ENCODE measurements at regions not wholly inside any gene's neighbourhood (a gene's known extent, or its start where the extent isn't known, plus 50 kb on each side); places are given as distances from the start of the nearest gene placed in this dataset.

DNA sequence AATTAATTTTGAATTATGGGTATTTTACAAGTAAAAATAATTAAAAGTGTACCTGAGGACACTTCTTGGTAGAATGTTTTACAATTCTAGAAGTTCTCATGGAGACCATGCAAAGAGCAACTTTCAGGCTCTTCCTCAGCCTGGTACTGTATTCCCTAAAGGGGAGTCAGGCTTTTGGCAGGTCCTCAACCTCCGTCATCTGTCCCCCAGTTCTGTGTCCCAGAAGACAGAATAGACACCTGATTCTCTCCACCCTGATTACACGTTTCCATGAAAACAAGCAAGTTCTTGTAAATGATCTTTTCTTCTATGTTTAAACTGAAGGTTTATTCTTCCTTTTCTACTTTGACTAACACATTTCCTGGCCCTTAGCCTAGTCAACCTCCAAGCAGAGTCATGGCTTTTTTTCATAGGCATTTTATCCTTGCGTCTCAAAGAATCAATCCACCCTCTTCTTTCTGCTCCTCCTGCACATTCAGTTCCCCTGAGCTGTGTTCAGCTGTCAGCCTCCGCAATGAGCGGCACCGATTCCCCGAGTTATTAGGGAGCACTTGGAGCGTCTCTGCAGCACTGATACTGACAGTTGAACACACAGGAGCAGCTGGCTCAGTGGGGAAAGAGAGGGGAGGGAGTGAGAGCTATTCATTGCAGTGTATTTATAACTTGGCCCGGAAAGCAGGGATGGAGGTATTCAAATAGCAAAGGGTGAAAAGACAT lies 1082.4 kb upstream of the MAP3K7 start:
- Histone ChIP-seq H3K79me2 (ENCODE audit: control insufficient read depth, insufficient read depth, low read length) (no peaks in the 10 kb centered on the region), H3K27ac (ENCODE audit: control insufficient read depth, insufficient read depth, low read length) (no peak overlapping the region), H3K4me1 (ENCODE audit: control insufficient read depth, extremely low read depth, insufficient read depth, low read length) (no peaks in the 10 kb centered on the region), H3K27me3 (ENCODE audit: control insufficient read depth, extremely low read depth, insufficient read depth, low read length) (no peaks in the 10 kb centered on the region), H3K9me3 (ENCODE audit: control insufficient read depth, low read depth, low read length) (no peaks in the 10 kb centered on the region), H2AFZ (ENCODE audit: control insufficient read depth, low read length) (no peak overlapping the region), H3K9ac (ENCODE audit: control insufficient read depth, extremely low read depth, insufficient read depth, low read length) (no peak overlapping the region), H4K20me1 (ENCODE audit: control insufficient read depth, extremely low read depth, insufficient read depth, low read length) (no peaks in the 10 kb centered on the region), H3K9me1 (ENCODE audit: control insufficient read depth, extremely low read depth, insufficient read depth, low read length) (no peaks in the 10 kb centered on the region), H3K4me3 (ENCODE audit: control insufficient read depth in 2 of 3, extremely low read depth in 1 of 3, insufficient read depth in 2 of 3, low read depth in 1 of 3, low read length in 3 of 3) (no peak overlapping the region), H3K4me2 (ENCODE audit: control insufficient read depth, extremely low read depth, insufficient read depth, low read depth, low read length) (no peak overlapping the region), H3K36me3 (ENCODE audit: control insufficient read depth in 2 of 2, extremely low read depth in 1 of 2, insufficient read depth in 2 of 2, low read length in 2 of 2) (no peaks in the 10 kb centered on the region)
- FAIRE-seq, result no peak
- DNase-seq (ENCODE audit: low read depth, low spot score), result no peak
- TF ChIP-seq CTCF (optimal IDR thresholded peaks at IDR 0.05 in 1 of 3, IDR thresholded peaks at IDR 0.05 in 1 of 3, conservative IDR thresholded peaks at IDR 0.05 in 1 of 3; ENCODE audit: extremely low read depth in 1 of 3, insufficient read depth in 2 of 3, low read length in 3 of 3) (no peak), EZH2 (IDR thresholded peaks at IDR 0.05; ENCODE audit: low read length) (no peak)
- dilution Hi-C loops (cut with MboI; ENCODE audit: extremely low pct_ligation_motif_present, low sequenced_read_pairs), result no loop called here

DNA sequence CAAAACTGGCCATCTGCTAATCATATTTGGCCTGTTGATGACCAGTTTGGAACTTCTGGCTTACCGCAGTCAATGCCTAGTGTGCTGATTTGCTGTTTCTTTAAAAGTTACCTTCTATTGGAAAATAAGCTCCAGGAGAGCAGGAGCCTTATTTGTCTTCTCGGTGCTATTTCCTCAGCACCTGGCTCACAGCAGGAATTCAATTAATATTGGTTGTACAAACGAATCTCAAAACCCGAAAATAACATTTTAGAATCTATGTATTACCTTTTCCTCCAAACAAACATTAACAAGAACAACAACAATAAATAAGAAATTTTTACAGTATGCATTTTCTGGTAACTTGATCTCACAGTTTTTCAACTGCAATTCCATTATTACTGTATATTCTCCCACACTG lies 1080.7 kb upstream of the MAP3K7 start:
- dilution Hi-C loops (cut with MboI; ENCODE audit: extremely low pct_ligation_motif_present, low sequenced_read_pairs), result no loop called here
- no peaks in the 10 kb centered on the region for H3K79me2 ChIP-seq (ENCODE audit: control insufficient read depth, insufficient read depth, low read length)
- no peaks in the 10 kb centered on the region for H3K9me1 ChIP-seq (ENCODE audit: control insufficient read depth, extremely low read depth, insufficient read depth, low read length)
- no peaks in the 10 kb centered on the region for H3K36me3 ChIP-seq (ENCODE audit: control insufficient read depth in 2 of 2, extremely low read depth in 1 of 2, insufficient read depth in 2 of 2, low read length in 2 of 2)
- no peaks in the 10 kb centered on the region for H4K20me1 ChIP-seq (ENCODE audit: control insufficient read depth, extremely low read depth, insufficient read depth, low read length)
- no peaks in the 10 kb centered on the region for H3K4me1 ChIP-seq (ENCODE audit: control insufficient read depth, extremely low read depth, insufficient read depth, low read length)
- no peak overlapping the region for H3K9ac ChIP-seq (ENCODE audit: control insufficient read depth, extremely low read depth, insufficient read depth, low read length)
- no peak overlapping the region for H3K4me3 ChIP-seq (ENCODE audit: control insufficient read depth in 2 of 3, extremely low read depth in 1 of 3, insufficient read depth in 2 of 3, low read depth in 1 of 3, low read length in 3 of 3)
- no peaks in the 10 kb centered on the region for H3K27me3 ChIP-seq (ENCODE audit: control insufficient read depth, extremely low read depth, insufficient read depth, low read length)
- FAIRE-seq, result no peak
- TF ChIP-seq CTCF (optimal IDR thresholded peaks at IDR 0.05 in 1 of 3, IDR thresholded peaks at IDR 0.05 in 1 of 3, conservative IDR thresholded peaks at IDR 0.05 in 1 of 3; ENCODE audit: extremely low read depth in 1 of 3, insufficient read depth in 2 of 3, low read length in 3 of 3), result no peak
- no peak for TF ChIP-seq EZH2 (IDR thresholded peaks at IDR 0.05; ENCODE audit: low read length)
- H2AFZ ChIP-seq (ENCODE audit: control insufficient read depth, low read length), result no peak overlapping the region
- DNase-seq (ENCODE audit: low read depth, low spot score), result no peak
- H3K9me3 ChIP-seq (ENCODE audit: control insufficient read depth, low read depth, low read length), result no peaks in the 10 kb centered on the region
- H3K4me2 ChIP-seq (ENCODE audit: control insufficient read depth, extremely low read depth, insufficient read depth, low read depth, low read length), result no peak overlapping the region
- no peak overlapping the region for H3K27ac ChIP-seq (ENCODE audit: control insufficient read depth, insufficient read depth, low read length)

Data from keratinocyte (primary cell).